ENCODE measurements at regions not wholly inside any gene's neighbourhood (a gene's known extent, or its start where the extent isn't known, plus 50 kb on each side); places are given as distances from the start of the nearest gene placed in this dataset.
A peak's percentile ranks its signal among the peaks of the same experiment; 100 is the strongest.

- in situ Hi-C loops (cut with MboI; ENCODE audit: low sequenced_read_pairs, unreplicated experiment): no loop called here
- DNase-seq (ENCODE audit: low spot score): no peak
- TF ChIP-seq, protein P1, sequence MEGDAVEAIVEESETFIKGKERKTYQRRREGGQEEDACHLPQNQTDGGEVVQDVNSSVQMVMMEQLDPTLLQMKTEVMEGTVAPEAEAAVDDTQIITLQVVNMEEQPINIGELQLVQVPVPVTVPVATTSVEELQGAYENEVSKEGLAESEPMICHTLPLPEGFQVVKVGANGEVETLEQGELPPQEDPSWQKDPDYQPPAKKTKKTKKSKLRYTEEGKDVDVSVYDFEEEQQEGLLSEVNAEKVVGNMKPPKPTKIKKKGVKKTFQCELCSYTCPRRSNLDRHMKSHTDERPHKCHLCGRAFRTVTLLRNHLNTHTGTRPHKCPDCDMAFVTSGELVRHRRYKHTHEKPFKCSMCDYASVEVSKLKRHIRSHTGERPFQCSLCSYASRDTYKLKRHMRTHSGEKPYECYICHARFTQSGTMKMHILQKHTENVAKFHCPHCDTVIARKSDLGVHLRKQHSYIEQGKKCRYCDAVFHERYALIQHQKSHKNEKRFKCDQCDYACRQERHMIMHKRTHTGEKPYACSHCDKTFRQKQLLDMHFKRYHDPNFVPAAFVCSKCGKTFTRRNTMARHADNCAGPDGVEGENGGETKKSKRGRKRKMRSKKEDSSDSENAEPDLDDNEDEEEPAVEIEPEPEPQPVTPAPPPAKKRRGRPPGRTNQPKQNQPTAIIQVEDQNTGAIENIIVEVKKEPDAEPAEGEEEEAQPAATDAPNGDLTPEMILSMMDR (IDR thresholded peaks at IDR 0.05; ENCODE audit: borderline replicate concordance, control extremely low read depth, extremely low read depth, insufficient read depth, missing control alignments): peak; percentile 40
Measured at GRCh38 chr1:81549588-81550127, 251.1 kb upstream of the ADGRL2 start.

DNA sequence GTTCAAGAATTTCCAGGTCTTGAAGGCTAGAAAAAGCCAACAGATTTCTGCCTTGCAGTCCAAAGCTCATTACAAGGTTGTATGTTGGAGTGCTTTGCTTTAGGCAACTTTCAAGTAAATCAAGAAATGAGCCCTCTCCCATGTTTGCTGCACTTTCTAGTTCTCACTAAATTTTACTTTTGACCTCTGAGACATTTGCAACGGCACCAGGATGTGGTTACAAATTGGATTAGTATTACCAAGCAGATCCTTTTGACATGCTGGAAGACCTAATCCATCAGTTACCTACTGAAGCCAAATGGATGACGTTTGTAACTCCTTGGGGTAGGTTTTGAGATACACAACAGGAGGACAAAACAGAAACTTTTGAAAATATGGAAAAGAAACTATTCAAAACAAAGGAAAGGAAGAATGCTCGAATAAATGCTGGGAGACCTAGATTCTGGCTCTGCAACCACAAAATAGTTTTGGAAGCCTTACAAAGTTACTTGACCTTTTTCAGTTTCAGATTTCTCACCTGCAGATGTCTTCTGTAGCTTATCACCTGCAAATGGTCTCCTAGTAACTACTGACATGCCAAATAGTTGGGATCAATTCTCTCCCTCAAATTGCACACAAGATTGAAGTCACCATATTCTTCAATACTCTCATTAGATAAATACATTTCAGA lies 251.7 kb upstream of the ADGRL2 start:
- DNase-seq (ENCODE audit: low spot score): no peak
- TF ChIP-seq, protein P1 (IDR thresholded peaks at IDR 0.05; ENCODE audit: borderline replicate concordance, control extremely low read depth, extremely low read depth, insufficient read depth, missing control alignments): no peak
- in situ Hi-C loops (cut with MboI; ENCODE audit: low sequenced_read_pairs, unreplicated experiment): no loop called here

DNA sequence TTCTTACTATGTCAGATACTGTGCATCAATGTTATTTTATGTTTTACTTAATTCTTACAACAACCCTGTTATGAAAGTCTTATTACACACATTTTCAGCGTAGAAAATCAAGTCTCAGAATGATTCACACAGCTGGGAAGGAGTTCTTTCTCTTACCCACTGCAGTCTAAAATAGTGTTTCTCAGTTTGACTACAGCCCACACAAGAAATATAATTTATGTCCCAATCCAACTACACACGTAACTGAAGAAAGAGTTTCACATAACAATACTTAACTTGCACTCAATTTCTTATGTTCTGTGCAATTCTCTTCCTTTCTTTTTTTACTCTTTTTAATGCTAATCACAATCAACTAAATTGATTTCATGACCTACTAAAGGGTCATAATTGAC lies 252.8 kb upstream of the ADGRL2 start:
- in situ Hi-C loops (cut with MboI; ENCODE audit: low sequenced_read_pairs, unreplicated experiment): no loop called here

GRCh38 chr1:81547261-81547911 lies 253.3 kb upstream of the ADGRL2 start:
- in situ Hi-C loops (cut with MboI; ENCODE audit: low sequenced_read_pairs, unreplicated experiment): no loop called here
- DNase-seq (ENCODE audit: low spot score): no peak
- TF ChIP-seq, protein P1 (IDR thresholded peaks at IDR 0.05; ENCODE audit: borderline replicate concordance, control extremely low read depth, extremely low read depth, insufficient read depth, missing control alignments): no peak

More for the DNA sequence above, 252.8 kb upstream of the ADGRL2 start:
- DNase-seq (ENCODE audit: low spot score): no peak
- TF ChIP-seq, protein P1 (IDR thresholded peaks at IDR 0.05; ENCODE audit: borderline replicate concordance, control extremely low read depth, extremely low read depth, insufficient read depth, missing control alignments): no peak

DNA sequence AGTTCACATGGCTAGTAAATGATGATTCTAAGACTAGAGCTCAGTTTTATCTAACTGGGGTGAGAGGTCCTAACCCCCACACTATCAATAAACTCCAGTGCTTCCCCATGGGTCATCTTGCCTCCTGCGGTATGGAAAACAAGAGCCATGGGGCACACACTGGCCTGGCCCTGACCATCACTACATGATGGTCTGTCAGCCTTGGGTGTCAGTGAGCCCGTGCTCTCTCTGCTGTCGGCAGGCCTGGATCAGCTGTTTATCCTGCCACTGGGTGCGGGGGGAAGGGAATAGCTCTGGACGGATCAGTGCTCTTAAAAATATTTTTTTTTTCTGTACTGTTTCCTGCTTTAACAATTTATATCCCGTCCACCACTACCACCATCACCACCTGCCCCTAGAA lies 255.0 kb upstream of the ADGRL2 start:
- TF ChIP-seq, protein P1 (IDR thresholded peaks at IDR 0.05; ENCODE audit: borderline replicate concordance, control extremely low read depth, extremely low read depth, insufficient read depth, missing control alignments): no peak
- DNase-seq (ENCODE audit: low spot score): no peak
- in situ Hi-C loops (cut with MboI; ENCODE audit: low sequenced_read_pairs, unreplicated experiment): no loop called here

DNA sequence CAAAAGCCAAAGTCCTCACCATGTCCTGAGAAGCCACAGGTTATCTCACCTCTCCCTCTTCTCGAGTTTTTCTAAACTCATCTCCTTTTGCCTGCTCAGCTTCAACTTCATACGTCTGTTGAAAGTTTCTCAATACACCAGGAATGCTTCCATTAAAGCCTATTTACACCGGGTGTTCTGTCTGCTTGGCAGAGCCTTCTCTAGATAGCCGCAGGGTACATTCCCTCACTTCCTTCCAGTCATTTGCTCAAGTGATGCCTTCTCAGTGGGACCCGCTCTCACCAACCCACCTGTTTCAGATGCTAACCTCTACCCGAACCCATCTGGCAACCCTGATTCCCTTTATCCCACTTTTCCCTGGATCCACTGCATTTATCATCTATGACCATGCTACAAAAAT lies 257.0 kb upstream of the ADGRL2 start:
- TF ChIP-seq, protein P1 (IDR thresholded peaks at IDR 0.05; ENCODE audit: borderline replicate concordance, control extremely low read depth, extremely low read depth, insufficient read depth, missing control alignments): no peak
- in situ Hi-C loops (cut with MboI; ENCODE audit: low sequenced_read_pairs, unreplicated experiment): no loop called here
- no peak for DNase-seq (ENCODE audit: low spot score)
